Posterior vena cava (tissue), 2 donors: ENCODE measurements at regions not wholly inside any gene's neighbourhood (a gene's known extent, or its start where the extent isn't known, plus 50 kb on each side); places are given as distances from the start of the nearest gene placed in this dataset.
"Not testable (repeated sequence)": the region's sequence is repeated elsewhere in the genome, so short reads cannot be mapped to it uniquely, and the experiment has no call there.

Experiments used
- DNase-seq: peaks from one replicate; pipeline ENCODE4 v3.0.0-alpha.2; 2020; ENCODE audit warnings: low spot score
- intact Hi-C, 2 donors: fragments of 100-400 bp; cut with DNase I; formaldehyde crosslinking; loops; one replicate each; pipeline versions ENCODE4 v1.14.1 to v1.14.2; 2022 to 2023
- donor health status: DM: yes; HTN: yes; CAD: no.
- donor health status: DM: yes; HTN: yes; CAD: no.

DNA sequence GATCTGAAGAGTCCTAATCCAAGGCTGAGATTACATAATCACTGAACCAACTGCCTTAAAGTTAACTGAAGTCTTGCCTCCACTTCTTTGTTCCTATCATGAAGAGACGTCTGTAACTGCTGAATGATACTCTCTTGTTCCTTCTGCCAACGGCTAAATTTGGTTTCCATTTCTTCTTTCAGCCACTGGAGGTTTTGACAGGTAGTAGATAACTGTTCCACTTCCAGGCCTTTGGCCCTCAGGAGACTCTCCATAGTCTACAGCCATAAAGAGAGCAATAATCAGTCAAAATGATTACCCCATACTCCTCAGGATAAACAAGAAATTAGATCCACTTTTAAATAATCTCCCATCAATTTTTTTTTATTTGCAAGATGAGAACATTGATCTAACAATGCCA is 128.1 kb downstream of the NBPF8 start:
- intact Hi-C loops, DNase-seq: not testable (repeated sequence)

DNA sequence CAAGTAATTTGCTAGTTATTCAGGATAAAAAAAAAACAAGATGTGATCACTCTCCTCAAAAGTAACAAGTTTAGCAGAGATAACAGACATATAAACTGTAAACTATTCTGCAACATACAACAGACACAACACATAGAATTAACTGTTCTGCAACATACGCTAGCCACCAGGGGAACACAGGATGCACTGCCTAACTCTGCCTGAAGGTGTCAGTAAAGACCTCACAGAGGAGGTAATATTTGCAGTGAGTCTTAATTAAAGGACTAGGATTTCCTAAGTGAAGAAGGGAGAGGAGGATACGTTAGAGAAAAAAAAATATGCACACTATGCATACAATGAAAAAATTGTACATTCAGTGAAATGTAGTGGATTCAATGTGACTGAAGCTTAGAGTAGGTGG is 129.6 kb downstream of the NBPF8 start:
- intact Hi-C loops, DNase-seq: not testable (repeated sequence)

DNA sequence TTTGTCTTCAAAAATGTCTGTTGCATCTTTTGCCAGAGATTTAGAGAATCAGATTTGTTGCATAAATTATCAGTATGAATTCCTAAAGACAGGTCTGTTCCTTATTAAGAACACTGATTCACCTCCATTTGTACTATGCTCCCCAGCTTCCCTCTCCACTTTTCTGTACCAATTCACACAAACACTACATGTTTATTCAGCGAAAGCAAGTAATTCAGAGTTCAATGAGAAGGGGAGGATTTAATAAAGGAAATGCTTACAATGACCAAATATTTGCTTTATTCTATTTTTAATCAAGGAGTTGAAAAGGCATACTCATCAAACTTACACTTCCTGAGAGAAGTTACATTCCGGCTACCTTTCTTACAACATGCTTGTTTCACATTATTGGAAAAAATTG is 135.5 kb downstream of the NBPF8 start:
- intact Hi-C loops, DNase-seq: not testable (repeated sequence)

DNA sequence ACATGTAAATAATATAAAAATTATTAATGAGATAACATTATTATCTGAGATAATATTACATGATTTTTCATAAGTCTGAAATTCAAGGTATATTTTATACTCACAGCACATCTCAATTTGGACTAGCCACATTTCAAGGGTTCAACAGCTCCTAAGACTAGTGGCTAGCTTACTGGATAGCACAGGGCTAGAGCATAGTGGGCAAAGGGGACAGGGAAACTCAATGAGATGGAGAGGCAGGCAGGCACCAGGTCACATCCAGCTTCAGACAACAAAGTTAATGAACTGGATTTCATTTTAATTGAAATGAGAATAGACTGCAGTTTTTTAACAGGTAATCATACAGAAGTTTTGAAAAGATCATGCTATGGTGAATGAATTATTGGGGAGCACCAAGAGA is 137.4 kb downstream of the NBPF8 start:
- DNase-seq, intact Hi-C loops: not testable (repeated sequence)

GRCh38 chr1:120557605-120558302 is 142.9 kb downstream of the NBPF8 start:
- DNase-seq, intact Hi-C loops: not testable (repeated sequence)

DNA sequence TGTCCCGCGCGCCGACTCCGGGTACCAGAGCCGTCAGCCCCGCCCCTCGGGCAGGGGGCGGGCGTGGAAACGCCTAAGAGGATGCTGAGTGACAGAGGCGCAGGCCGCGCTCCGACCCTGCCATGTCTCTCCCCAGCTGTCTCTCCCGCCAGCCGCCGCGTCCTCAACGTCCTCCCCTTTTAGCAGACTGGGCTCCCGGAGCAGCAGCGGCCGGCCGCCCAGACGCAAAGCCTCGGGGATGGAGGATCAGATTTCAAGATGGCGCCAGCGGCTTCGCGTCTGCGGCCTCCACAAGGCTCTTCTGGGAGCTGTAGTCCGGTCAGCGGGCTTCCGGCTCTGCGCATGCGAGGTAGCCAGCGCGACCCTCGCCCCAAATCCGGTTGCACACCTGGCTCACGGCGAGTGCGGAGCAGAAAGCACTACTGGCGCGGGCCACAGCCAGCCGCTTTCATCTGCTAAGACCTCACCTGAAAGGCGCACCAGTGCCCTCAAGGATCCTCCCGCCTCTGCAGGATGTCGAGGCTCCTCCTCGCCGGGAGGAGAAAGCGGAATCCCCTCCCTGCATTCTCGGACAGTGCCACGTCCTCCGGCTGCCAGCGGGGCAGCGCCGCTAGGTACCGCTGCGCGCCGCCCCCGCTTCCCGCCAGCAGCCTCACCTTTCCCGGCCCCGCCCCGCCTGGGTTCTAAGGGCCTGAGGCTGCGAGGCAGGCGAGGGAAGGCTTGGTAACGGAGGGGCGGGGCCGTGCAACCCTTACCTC is 143.6 kb downstream of the NBPF8 start:
- peak; percentile 91 for DNase-seq
- intact Hi-C loops, result not testable (repeated sequence)

- intact Hi-C loops, result not testable (repeated sequence)
Measured at GRCh38 chr1:120561767-120562166, 146.9 kb downstream of the NBPF8 start.

DNA sequence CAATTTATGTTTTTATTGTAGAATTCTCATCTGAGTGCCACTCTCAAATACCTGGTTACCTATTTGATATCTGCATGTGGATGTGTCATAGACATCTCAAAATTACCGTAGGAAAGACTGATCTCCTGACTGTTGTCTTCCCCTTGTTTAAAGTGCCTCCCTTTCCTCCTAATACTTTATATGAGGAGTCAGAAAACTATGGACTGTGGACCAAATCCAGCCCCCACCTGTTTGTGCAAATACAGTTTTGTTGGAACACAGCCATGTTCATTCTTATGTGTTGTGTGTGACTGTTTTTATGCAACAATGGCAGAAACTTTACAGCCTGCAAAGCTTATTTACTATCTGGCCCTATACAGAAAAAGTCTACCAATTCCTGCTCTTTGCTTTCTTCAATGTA is 150.6 kb downstream of the NBPF8 start:
- intact Hi-C loops, DNase-seq: not testable (repeated sequence)

More at GRCh38 chr1:120561767-120562166, 146.9 kb downstream of the NBPF8 start:
- not testable (repeated sequence) for DNase-seq

DNA sequence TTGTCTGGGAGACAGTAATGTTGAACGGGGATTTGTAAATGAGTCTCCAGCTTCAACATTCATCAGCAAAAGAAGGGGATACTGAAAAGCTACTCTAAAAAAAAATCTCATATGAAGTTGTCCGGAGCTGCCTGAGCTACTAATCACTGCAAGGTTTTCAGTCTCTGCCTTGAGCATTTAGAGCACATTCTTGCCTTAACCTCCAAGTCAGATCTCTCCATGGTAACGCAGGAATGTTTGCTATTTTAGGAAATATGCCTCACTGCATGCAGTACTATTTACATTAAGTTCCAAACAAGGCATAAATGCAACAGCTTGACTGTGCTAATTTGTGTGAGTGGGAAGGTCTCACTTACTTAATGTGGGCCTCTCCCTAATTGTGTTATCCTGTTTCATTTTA is 152.8 kb downstream of the NBPF8 start:
- intact Hi-C loops, result not testable (repeated sequence)

GRCh38 chr1:120575201-120575600 is 148.5 kb upstream of the NBPF26 start:
- intact Hi-C loops, result not testable (repeated sequence)

More for the DNA sequence above, 152.8 kb downstream of the NBPF8 start:
- not testable (repeated sequence) for DNase-seq

GRCh38 chr1:120582135-120582534 is 141.6 kb upstream of the NBPF26 start:
- DNase-seq, intact Hi-C loops: not testable (repeated sequence)

More at GRCh38 chr1:120575201-120575600, 148.5 kb upstream of the NBPF26 start:
- not testable (repeated sequence) for DNase-seq

- intact Hi-C loops, DNase-seq: not testable (repeated sequence)
Measured at GRCh38 chr1:120586053-120586452, 137.7 kb upstream of the NBPF26 start.

DNA sequence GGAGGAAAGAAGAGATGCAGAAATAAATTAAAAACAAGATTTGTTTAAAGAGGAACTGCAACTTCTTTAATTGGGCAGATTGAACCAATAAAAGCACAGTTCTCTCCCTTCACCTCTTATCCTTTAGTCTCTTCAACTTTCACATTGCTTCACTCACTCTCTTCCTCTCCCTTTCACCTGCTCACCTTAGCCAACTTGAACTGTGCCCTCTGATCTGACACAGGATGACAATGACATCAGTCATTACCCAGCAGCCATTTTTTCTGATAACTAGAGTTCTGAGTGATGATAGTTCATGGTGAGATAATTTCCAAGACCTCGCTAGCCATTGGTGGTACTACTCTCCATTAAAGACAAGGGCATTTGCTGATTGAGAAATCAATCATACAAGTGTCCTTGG is 134.9 kb upstream of the NBPF26 start:
- intact Hi-C loops, result not testable (repeated sequence)

DNA sequence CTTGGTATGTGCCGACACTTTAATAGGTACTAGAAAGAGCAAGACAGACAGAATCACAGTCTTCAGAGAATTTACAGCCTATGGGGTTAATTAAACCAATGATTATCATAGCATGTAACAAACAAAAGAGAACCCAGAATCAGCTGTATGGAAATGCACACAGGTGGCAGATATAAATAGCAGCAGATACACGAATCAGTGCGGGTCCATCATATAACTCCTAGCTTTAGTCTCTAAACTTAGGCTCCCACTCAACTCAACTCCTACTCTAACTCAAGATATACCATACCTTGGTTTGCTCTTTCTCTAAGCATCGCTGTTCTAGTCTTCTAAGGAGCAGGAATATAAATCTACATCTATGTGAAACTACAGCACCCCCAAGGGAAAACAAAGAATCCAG is 132.0 kb upstream of the NBPF26 start:
- intact Hi-C loops, DNase-seq: not testable (repeated sequence)

More for the DNA sequence above, 134.9 kb upstream of the NBPF26 start:
- DNase-seq, result not testable (repeated sequence)

GRCh38 chr1:120592943-120593342 is 130.8 kb upstream of the NBPF26 start:
- intact Hi-C loops, DNase-seq: not testable (repeated sequence)

- intact Hi-C loops, DNase-seq: not testable (repeated sequence)
Measured at GRCh38 chr1:120593648-120594047, 130.1 kb upstream of the NBPF26 start.

DNA sequence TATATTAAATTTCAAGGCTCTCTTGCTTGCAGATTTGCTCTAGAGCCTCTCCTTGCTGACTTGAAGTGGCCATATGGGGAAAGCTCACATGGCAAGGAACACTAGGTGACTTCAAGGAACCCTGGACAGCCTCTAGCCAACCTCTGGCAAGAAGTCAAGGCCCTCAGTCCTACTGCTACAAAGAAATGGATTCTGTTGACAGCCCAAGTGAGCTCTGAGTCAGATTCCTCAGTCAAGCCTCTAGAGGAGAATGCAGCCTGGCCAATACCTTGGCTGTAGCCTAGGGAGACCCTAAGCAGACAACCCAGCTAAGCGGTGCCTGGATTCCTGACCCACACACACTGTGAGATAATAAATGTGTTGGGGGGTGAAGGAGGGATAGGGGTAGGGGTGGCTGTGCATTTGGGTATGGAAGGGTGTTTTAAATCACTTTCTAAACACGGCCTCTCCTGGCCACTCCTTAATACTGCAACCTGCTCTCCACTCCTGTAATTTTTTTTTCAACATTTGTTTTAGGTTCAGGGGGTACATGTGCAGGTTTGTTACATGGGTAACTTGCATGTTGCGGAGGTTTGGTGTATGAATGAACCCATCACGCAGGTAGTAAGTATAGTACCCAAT is 125.3 kb upstream of the NBPF26 start:
- intact Hi-C loops, result not testable (repeated sequence)

DNA sequence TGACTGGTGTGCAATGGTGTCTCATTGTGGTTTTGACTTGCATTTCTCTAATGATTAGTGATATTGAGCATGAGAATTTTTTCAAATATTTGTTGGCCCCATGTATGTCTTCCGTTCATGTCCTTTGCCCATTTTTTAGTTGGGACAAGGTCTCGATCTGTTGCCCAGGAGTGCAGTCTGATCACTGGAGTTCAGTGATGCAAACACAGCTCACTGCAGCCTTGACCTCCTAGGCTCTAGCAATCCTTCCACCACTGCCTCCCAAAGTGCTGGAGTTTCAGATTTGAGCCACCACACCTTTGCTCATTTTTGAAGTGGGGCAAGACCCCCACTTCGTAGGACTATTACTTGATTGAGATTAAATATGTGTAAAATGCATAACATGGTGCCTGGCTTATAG is 124.2 kb upstream of the NBPF26 start:
- DNase-seq, intact Hi-C loops: not testable (repeated sequence)

More for the DNA sequence above, 125.3 kb upstream of the NBPF26 start:
- DNase-seq, result not testable (repeated sequence)

- intact Hi-C loops, result not testable (repeated sequence)
Measured at GRCh38 chr1:120600442-120601041, 123.2 kb upstream of the NBPF26 start.

More at GRCh38 chr1:120600442-120601041, 123.2 kb upstream of the NBPF26 start:
- DNase-seq, result not testable (repeated sequence)
